ENCODE measurements at regions not wholly inside any gene's neighbourhood (a gene's known extent, or its start where the extent isn't known, plus 50 kb on each side); places are given as distances from the start of the nearest gene placed in this dataset.

GRCh38 chr20:47960277-47960676 is 175.0 kb upstream of the SULF2 start:
- TF ChIP-seq TOPORS (CRISPR knock-in tag; IDR thresholded peaks at IDR 0.05), result no peak
- TF ChIP-seq AFF4 (CRISPR knock-in tag; IDR thresholded peaks at IDR 0.05), result no peak
- no peak for TF ChIP-seq ATF2 (CRISPR knock-in tag; IDR thresholded peaks at IDR 0.05)
- TF ChIP-seq ZBTB49 (CRISPR knock-in tag; IDR thresholded peaks at IDR 0.05; ENCODE audit: borderline replicate concordance), result no peak
- TF ChIP-seq EZH2 (conservative IDR thresholded peaks at IDR 0.05; ENCODE audit: low read depth, low read length), result no peak
- TF ChIP-seq ZNF737 (CRISPR knock-in tag; IDR thresholded peaks at IDR 0.05; ENCODE audit: borderline replicate concordance), result no peak
